HCT116 (cell line): ENCODE measurements at regions not wholly inside any gene's neighbourhood (a gene's known extent, or its start where the extent isn't known, plus 50 kb on each side); places are given as distances from the start of the nearest gene placed in this dataset.

ENCODE experiments used
- POLR2A ChIP-seq: IDR thresholded peaks from 2 replicates; pipeline ENCODE4 v1.7.0; 2011; ENCODE audit warnings: borderline replicate concordance; ENCODE audit not compliant: insufficient read depth, insufficient read length; ENCODE audit errors: extremely low read depth
- TF ChIP-seq, protein P1 (sequence below): IDR thresholded peaks from 2 replicates; pipeline ENCODE4 v1.6.1; 2012; ENCODE audit warnings: low read depth

DNA sequence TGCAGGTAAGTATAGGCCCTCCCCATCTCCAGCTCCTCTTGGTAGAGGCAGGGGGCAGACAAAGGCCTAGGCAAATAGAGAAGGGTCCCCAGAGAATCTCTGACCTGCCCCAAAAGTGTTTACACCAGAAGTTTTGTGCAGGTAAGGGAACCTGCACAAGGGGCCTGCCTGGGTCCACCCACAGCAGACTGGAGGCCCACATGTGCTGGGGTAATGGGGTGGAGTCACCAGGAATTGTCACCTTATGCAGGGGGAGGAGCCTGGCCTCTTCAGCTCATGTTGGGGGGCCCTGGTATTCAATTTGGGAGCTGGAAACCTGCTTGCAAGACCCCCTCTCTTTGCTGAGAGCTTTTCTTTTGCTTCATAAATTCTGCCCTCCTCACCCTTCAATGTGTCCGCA, 302.7 kb downstream of the ZEB1 start:
- TF ChIP-seq, protein P1, sequence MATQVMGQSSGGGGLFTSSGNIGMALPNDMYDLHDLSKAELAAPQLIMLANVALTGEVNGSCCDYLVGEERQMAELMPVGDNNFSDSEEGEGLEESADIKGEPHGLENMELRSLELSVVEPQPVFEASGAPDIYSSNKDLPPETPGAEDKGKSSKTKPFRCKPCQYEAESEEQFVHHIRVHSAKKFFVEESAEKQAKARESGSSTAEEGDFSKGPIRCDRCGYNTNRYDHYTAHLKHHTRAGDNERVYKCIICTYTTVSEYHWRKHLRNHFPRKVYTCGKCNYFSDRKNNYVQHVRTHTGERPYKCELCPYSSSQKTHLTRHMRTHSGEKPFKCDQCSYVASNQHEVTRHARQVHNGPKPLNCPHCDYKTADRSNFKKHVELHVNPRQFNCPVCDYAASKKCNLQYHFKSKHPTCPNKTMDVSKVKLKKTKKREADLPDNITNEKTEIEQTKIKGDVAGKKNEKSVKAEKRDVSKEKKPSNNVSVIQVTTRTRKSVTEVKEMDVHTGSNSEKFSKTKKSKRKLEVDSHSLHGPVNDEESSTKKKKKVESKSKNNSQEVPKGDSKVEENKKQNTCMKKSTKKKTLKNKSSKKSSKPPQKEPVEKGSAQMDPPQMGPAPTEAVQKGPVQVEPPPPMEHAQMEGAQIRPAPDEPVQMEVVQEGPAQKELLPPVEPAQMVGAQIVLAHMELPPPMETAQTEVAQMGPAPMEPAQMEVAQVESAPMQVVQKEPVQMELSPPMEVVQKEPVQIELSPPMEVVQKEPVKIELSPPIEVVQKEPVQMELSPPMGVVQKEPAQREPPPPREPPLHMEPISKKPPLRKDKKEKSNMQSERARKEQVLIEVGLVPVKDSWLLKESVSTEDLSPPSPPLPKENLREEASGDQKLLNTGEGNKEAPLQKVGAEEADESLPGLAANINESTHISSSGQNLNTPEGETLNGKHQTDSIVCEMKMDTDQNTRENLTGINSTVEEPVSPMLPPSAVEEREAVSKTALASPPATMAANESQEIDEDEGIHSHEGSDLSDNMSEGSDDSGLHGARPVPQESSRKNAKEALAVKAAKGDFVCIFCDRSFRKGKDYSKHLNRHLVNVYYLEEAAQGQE = no peak
- TF ChIP-seq POLR2A = no peak
